GM18861 (cell line): ENCODE measurements at regions not wholly inside any gene's neighbourhood (a gene's known extent, or its start where the extent isn't known, plus 50 kb on each side); places are given as distances from the start of the nearest gene placed in this dataset.

Experiments
- ATAC-seq: cut with Tn5 transposase; IDR thresholded peaks from one replicate; pipeline ENCODE4 v1.9.1; 2021; ENCODE audit not compliant: unreplicated experiment

GRCh38 chr18:30376515-30376914, 666.0 kb downstream of the DSC3 start:
- no peak for ATAC-seq

GRCh38 chr18:30361864-30362540, 680.5 kb downstream of the DSC3 start:
- ATAC-seq: no peak

GRCh38 chr18:30359521-30359920, 683.0 kb downstream of the DSC3 start:
- no peak for ATAC-seq

- ATAC-seq: no peak
Measured at GRCh38 chr18:30358555-30358954, 684.0 kb downstream of the DSC3 start.

GRCh38 chr18:30352551-30353168, 689.9 kb downstream of the DSC3 start:
- no peak for ATAC-seq

- no peak for ATAC-seq
Measured at GRCh38 chr18:30350263-30350662, 692.3 kb downstream of the DSC3 start.

- ATAC-seq: no peak
Measured at GRCh38 chr18:30343090-30343489, 699.5 kb downstream of the DSC3 start.

- ATAC-seq: no peak
Measured at GRCh38 chr18:30342675-30343074, 699.9 kb downstream of the DSC3 start.

- no peak for ATAC-seq
Measured at GRCh38 chr18:30334781-30335180, 707.8 kb downstream of the DSC3 start.

- no peak for ATAC-seq
Measured at GRCh38 chr18:30333310-30333709, 709.2 kb downstream of the DSC3 start.

GRCh38 chr18:30328839-30329238, 713.7 kb downstream of the DSC3 start:
- ATAC-seq: no peak

- no peak for ATAC-seq
Measured at GRCh38 chr18:30302181-30302580, 740.4 kb downstream of the DSC3 start.

GRCh38 chr18:30298769-30299168, 743.8 kb downstream of the DSC3 start:
- no peak for ATAC-seq

- ATAC-seq: no peak
Measured at GRCh38 chr18:30288662-30289414, 753.7 kb downstream of the DSC3 start.

GRCh38 chr18:30280861-30281470, 761.6 kb downstream of the DSC3 start:
- ATAC-seq: no peak

GRCh38 chr18:30280186-30280585, 762.4 kb downstream of the DSC3 start:
- ATAC-seq: no peak

- no peak for ATAC-seq
Measured at GRCh38 chr18:30277676-30278075, 764.9 kb downstream of the DSC3 start.

GRCh38 chr18:30271716-30272115, 770.8 kb downstream of the DSC3 start:
- no peak for ATAC-seq

GRCh38 chr18:30265190-30265589, 777.4 kb downstream of the DSC3 start:
- ATAC-seq: no peak

GRCh38 chr18:30254331-30254730, 788.2 kb downstream of the DSC3 start:
- ATAC-seq: no peak

- no peak for ATAC-seq
Measured at GRCh38 chr18:30248056-30248455, 794.5 kb downstream of the DSC3 start.
